ENCODE measurements at regions not wholly inside any gene's neighbourhood (a gene's known extent, or its start where the extent isn't known, plus 50 kb on each side); places are given as distances from the start of the nearest gene placed in this dataset.

- no peak for TF ChIP-seq CTCF (IDR thresholded peaks at IDR 0.05)
- no peak for TF ChIP-seq POLR2A (IDR thresholded peaks at IDR 0.05)
- no peak for TF ChIP-seq EP300 (IDR thresholded peaks at IDR 0.05; ENCODE audit: low read depth)
- TF ChIP-seq POLR2AphosphoS5 (IDR thresholded peaks at IDR 0.05), result no peak
Measured at GRCh38 chr1:192496369-192497056, 79.1 kb upstream of the RGS1 start.
